Peyer's patch (tissue), 4 donors: ENCODE measurements at regions not wholly inside any gene's neighbourhood (a gene's known extent, or its start where the extent isn't known, plus 50 kb on each side); places are given as distances from the start of the nearest gene placed in this dataset.

Source experiments
- POLR2A ChIP-seq, 2 donors: fragments of 450-650 bp; IDR thresholded peaks; one replicate each; pipeline ENCODE4 v1.5.1; 2017; ENCODE audit warnings: antibody characterized with exemption in 2 of 2, mild to moderate bottlenecking in 2 of 2, moderate library complexity in 2 of 2
- TF ChIP-seq, protein P1 (sequence below), 6 experiments: fragments of 450-650 bp in 4 of 6; fragments of 200-600 bp in 2 of 6; sonication (generic) in 1 of 6; IDR thresholded peaks; one replicate each; pipeline ENCODE4 v1.5.1; 2017 to 2019; ENCODE audit warnings: antibody characterized with exemption in 6 of 6, mild to moderate bottlenecking in 3 of 6, moderate library complexity in 1 of 6

DNA sequence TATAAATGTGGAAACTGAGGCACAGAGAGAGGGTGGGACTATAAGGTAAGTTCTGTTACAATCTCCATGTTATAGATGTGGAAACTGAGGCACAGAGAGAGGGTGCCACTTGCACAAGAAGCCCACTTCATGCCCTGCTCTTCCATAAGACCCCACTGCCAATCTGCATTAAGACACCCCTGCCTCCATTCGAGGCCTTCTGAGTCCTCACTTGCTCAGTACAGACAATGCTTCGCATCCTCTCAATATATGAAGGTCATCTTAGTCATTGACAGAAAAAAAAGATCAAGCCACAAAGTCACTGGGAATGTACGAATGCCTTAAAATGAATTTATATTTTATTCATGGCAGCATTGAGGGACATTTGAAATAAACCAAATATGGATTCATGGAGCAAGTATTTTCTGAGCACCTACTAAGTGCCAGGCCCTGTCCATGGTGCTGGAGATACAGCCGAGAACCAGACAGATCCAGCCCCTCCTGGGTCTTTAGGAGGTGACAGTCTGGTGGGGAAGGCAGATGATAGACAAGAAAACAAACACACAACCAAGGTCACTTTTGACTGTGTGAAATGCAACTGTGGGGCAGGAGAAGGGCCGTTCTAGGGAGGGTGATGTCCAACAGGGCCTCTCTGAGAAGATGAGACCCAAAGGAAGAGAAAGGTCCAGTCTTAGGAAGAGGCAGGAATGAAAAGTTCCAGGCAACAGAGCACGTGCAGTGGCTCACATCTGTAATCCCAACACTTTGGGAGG lies 92.5 kb upstream of the PTPN1 start:
- TF ChIP-seq, protein P1, sequence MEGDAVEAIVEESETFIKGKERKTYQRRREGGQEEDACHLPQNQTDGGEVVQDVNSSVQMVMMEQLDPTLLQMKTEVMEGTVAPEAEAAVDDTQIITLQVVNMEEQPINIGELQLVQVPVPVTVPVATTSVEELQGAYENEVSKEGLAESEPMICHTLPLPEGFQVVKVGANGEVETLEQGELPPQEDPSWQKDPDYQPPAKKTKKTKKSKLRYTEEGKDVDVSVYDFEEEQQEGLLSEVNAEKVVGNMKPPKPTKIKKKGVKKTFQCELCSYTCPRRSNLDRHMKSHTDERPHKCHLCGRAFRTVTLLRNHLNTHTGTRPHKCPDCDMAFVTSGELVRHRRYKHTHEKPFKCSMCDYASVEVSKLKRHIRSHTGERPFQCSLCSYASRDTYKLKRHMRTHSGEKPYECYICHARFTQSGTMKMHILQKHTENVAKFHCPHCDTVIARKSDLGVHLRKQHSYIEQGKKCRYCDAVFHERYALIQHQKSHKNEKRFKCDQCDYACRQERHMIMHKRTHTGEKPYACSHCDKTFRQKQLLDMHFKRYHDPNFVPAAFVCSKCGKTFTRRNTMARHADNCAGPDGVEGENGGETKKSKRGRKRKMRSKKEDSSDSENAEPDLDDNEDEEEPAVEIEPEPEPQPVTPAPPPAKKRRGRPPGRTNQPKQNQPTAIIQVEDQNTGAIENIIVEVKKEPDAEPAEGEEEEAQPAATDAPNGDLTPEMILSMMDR (IDR thresholded peaks at IDR 0.05): no peak
- TF ChIP-seq POLR2A (IDR thresholded peaks at IDR 0.05): no peak
